GM18517 (cell line): ENCODE measurements at regions not wholly inside any gene's neighbourhood (a gene's known extent, or its start where the extent isn't known, plus 50 kb on each side); places are given as distances from the start of the nearest gene placed in this dataset.

Source experiments
- ATAC-seq: cut with Tn5 transposase; IDR thresholded peaks from one replicate; pipeline ENCODE4 v1.9.1; 2021; ENCODE audit warnings: mild to moderate bottlenecking, moderate library complexity; ENCODE audit not compliant: unreplicated experiment

DNA sequence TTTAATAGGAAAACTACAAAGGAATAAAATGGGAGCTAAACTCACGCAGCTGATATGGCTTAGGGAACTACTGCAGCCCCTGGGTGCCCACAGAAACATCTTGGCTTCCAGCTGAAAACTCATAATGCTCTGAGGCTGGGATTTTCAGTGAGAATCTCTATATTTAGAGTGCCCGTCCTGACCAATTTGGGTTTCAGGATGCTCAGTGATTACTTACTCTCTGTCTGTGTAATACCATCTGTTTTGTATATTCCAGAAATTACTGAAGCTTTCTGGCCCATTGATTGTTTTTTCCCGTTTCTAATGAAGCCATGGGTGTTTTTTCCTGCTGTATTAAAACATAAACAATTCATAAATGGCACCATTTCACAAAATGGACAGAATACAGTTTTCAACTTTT, 50.6 kb upstream of the ZNF385D start:
- ATAC-seq, result no peak

- ATAC-seq, result no peak
Observed at GRCh38 chr3:21803604-21804003, 52.6 kb upstream of the ZNF385D start.

DNA sequence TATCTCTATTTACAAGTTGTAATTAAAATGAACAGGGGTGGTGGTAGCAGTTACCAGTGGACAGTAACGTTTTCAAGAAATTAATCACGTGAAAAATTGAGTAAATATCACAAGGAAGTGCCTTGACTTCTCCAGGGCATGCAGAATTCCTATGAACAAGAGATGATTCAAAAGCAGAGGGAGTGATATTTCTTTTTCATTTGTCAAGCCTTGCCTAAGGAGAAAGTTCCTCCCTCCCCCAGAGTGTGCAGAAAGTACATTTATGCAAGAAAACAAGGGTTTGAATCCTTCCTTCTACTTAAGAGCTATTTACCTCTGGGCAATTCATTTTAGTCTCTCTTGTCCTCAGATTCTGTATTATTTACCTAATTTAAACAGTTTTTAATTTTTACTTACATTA, 53.3 kb upstream of the ZNF385D start:
- ATAC-seq, result no peak

- no peak for ATAC-seq
Observed at GRCh38 chr3:21806733-21807132, 55.7 kb upstream of the ZNF385D start.

GRCh38 chr3:21825684-21826083, 74.7 kb upstream of the ZNF385D start:
- no peak for ATAC-seq

GRCh38 chr3:21826416-21826815, 75.4 kb upstream of the ZNF385D start:
- no peak for ATAC-seq

DNA sequence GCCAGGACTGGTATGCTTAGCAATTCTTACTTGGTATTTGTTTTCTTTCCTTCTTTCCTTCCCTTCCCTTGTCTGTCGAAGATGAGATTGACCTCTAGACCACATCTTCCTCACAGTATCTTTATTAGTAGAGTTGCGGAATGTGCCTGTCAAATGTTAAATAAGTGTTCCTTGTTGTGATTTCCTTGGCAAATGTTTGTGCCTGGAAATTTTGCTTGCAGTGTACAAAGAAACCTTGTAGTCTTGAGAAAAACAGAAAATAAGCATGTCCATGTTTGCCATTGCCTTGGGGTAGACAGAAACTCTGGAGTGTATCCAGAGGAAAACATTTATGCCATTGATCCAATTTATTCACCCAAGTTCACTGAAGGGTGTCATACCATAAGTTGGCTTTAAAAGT, 79.5 kb upstream of the ZNF385D start:
- no peak for ATAC-seq

DNA sequence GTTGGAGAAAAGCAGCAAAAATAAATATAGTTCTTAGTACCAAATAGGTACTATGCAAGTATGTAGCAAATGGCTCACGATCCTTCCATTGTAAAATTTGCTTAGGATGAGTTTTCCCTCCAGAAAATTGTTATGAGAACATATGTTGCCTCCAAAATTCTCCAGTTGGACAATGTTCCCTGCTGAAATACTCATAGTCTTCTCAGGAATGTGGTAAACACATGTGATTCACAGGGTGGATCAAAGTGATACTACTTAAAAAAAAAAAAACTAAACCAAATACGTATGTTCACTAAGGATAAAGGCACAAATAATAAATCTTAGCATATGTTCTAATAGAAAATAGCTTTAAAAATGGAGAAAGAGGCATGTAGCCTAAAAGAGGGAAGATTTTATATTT, 84.3 kb upstream of the ZNF385D start:
- no peak for ATAC-seq

DNA sequence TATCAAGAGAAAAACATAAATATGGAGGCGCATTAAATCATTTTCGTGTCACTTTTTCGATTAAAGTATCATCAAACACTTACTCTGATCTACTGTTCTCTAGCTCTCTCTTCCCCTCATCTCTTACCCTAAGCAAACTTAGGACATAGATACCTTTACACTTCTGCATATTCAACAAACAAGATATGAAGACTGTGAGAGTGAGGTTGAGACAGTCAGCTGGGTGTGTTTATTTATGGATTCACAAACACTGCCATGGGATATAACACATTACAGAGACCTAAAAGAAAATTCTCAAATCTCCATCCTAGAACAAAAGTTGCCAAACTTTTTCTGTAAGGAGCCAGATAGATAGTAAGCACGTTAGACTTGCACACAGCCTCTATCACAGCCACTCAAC, 85.2 kb upstream of the ZNF385D start:
- ATAC-seq, result no peak

GRCh38 chr3:21839176-21839575, 88.2 kb upstream of the ZNF385D start:
- no peak for ATAC-seq

GRCh38 chr3:21839592-21839991, 88.6 kb upstream of the ZNF385D start:
- no peak for ATAC-seq

DNA sequence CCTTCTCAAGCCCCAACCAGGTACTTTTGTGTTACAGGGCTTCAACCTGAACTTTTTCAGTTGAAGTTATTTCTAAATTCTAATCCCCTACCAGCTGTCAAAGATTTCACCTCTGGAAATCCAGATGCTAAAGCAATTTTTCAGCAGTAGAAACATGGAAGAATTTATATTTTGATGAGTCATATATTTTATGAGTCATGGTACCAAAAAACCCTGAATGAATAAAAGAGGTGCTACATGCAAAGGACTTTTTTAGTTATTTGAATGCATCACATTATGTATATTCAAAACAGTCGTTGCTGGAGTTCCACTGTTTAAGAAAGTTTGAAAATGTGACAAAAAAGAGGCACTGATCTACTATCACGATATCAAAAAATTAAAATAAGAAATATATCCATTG, 96.0 kb upstream of the ZNF385D start:
- no peak for ATAC-seq

GRCh38 chr3:21859124-21860081, 108.4 kb upstream of the ZNF385D start:
- ATAC-seq, result no peak

- ATAC-seq, result no peak
Observed at GRCh38 chr3:21860082-21860475, 109.1 kb upstream of the ZNF385D start.

DNA sequence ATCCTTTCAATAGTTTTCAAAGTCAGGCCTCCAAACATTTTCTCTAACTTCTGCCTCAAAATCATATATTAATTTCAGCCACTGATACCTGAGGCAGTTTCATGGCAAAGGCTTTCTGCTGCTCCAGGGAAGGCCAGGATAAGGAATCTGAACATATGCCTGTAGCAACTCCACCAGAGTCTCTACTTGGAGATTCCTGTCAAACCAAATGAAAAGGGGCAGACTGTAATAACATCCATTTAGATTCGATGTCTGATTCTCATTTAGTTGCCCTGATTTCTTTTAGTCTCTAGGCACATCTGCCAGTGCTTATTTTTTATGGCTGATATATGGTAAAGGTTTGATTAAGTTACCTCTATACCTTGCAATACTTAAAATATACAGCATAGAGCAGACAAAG, 109.6 kb upstream of the ZNF385D start:
- no peak for ATAC-seq

- no peak for ATAC-seq
Observed at GRCh38 chr3:21876782-21877181, 125.8 kb upstream of the ZNF385D start.

DNA sequence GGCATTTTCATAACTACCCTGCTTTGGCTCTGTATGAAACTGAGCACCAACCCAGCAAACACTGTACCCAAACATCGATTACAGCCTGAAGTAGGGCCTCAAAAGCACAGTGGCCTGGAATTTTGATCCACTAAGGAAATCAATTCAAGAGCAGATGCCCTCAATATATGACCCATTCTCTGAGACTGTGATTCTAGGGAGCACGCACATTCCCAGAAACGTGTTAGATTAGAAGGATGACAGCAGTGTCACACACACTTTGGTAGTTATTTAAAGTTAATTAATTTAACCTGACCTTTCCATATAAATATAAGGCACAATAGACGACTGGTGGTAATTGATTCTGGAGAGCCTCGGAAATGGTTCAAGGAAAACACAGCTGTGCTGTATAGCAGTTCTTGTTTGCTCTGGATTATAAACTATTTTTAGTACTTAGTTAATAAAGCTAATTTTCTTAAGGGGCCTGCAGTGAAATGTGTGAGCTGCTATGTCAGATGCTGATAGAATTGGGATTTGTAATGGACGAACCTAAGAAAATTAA, 126.3 kb upstream of the ZNF385D start:
- no peak for ATAC-seq

GRCh38 chr3:21879184-21879886, 128.3 kb upstream of the ZNF385D start:
- ATAC-seq, result no peak

GRCh38 chr3:21888656-21889055, 137.6 kb upstream of the ZNF385D start:
- ATAC-seq, result no peak

DNA sequence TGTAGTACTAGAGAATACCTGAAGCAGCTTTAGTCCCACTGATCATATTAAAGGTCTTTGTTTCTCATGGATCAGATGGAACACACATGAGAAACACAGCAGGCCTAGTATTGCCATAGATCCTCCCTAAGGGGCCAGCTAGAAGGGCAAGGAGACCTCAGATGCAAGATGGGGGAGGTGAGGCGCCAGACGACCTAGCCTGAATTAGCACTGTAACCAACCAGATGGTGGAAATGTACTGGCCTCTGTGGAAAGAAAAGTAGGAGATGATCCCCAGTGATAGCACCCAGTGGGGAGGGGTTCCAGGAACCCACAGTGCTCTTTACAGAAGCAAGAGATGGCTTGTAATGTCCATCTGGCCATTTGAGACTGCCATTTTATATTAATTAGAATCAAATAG, 138.2 kb upstream of the ZNF385D start:
- no peak for ATAC-seq

DNA sequence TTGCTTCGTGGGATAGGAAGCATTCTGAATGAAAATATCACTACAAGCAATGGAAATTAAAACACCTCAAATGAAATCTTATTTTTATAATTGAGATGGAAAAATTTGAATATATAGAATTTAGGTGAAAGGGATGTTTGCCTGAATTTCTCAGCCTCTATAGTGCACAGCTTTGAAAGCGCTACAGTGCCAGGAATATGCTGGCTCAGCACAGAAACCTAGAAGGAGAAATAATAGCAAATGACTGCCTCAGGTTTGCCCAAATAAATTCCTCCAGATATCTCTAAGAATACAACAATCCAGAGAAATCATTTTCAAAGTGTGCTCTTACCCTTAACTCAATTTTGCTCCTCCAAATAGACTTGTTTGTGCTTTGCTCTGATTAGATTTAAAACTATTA, 141.1 kb upstream of the ZNF385D start:
- no peak for ATAC-seq

DNA sequence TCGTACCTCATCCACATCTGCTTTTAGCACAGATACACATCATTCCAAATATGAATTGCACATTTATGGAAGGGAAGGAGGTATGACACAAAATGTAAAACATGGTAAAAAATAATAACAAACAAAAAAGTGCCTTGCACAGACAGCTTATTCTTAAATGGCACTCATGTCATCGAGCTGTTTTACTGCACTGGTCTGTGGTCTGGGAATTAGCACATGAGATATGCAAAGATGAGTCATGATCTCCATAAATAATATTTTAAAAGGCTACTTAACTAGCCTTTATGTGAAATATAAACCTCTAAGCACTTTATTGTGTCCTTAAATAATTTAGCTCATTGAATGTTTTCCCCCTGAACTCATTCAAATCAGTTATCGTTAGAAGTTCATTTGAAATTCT, 142.2 kb upstream of the ZNF385D start:
- no peak for ATAC-seq
